ENCODE measurements at regions not wholly inside any gene's neighbourhood (a gene's known extent, or its start where the extent isn't known, plus 50 kb on each side); places are given as distances from the start of the nearest gene placed in this dataset.

DNA sequence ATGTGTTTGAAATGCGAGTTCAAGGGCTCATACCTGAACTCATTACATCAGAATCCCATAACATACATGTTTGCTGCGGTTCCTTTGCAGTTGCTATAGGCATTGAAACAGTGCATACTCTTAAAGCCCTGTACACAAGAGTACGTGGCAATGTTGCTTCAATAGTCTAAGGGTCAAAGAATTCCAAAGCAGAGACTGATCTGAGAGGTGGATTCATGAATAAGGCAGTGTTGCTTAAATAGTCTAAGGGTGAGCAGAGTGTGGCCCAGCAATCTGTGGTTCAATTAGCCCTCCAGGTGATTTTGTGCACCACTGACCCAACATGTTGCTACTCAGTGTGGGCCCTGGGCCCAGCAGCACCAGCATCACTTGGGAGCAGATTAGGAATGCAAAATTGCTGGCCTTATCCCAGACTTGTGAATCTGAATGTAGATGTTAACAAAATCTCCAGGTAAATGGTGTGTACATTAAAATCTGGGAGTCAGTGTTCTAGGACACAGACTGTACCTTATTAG, 314.7 kb upstream of the UMPS start:
- DNase-seq = no peak

DNA sequence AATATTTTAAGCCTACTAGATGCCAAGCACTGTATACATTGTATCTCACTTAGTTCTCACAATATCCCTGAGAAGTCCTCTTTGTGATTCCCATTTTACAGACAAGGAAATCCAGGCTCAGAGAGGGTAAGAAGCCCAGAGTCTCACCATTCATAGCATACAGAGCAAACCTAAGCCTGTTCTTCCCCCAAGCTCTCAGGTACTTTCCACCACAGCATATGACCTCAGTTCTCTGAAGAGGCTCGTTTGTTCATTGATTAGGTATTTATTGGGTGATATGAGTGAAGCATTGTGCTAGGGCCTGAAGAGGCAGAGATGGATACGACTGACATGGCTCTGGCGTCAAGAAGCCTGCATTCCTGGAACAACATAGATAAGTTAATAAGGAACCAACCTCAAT, 310.9 kb upstream of the UMPS start:
- DNase-seq = no peak

DNA sequence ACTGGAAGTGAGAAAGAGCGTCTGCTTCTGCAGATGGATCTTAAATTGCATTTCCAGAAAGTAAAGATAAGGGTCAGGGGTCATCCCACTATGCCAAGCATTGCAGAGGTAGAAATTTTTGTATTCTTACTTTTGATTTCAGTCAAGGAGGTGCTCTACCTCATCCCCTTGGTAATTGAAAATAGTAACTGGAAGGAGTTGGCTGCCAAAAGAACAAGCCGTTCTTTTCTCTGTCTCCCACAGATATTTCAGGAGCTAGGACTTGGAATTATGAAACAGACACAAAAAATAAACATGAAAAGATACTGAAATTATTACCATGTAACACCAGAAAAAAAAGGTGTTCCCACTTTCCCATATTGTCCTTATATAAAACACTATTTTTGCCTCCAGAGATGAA, 309.9 kb upstream of the UMPS start:
- no peak for DNase-seq

DNA sequence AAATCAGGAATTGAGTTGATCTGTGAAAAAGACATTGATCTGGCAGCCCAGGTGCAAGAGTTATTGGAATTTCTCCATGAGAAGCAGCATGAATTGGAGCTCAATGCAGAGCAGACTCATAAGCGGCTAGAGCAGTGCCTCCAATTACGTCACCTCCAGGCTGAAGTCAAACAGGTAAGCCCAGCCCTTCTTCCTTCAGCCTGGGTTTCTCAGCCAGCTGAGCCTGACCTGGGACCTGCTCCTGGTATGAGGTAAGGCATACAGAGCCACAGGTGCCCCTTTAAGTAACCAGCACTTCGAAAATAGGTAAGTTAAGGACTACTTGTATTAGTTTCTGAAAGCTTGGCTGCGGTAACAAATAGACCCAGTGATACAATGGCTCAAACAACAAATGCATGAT, 307.4 kb upstream of the UMPS start:
- no peak for DNase-seq

DNA sequence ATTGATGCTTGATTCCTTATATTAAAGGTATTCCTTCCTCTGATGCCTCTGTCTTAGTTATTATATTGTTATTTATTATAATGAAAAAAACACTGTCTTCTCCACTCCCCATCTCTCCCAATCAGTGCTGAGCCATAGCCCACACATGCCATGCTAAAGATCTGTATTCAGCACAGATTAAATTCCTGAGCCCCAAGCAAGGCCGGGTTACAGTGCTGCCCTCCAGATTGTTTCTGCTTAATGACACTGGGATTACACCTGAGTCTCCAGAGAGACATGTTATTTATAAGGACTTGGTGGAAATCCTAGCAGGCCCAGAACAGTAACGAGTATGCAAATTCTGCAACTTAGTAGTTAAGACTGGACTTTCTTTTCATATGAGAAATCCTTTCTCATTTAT, 305.9 kb upstream of the UMPS start:
- no peak for DNase-seq

DNA sequence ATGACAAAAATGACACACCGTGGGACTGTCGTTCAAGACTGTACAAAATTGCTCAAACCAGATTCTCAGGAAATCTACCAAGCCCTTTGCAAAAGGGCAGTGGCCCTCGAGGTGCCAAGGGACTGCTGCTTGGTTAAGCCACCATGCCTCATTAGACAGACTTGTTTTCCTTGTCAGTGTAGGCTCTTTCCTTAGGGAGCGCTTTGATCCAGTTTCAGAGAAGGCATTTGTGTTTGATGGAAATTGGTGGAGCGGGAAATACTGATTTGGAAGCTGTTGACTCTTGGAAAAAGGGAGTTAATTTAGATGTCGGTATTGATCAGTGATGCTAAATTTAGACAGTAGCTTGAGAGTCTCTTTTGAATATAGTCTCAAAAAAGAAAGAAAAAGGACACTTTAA, 304.3 kb upstream of the UMPS start:
- DNase-seq = no peak

DNA sequence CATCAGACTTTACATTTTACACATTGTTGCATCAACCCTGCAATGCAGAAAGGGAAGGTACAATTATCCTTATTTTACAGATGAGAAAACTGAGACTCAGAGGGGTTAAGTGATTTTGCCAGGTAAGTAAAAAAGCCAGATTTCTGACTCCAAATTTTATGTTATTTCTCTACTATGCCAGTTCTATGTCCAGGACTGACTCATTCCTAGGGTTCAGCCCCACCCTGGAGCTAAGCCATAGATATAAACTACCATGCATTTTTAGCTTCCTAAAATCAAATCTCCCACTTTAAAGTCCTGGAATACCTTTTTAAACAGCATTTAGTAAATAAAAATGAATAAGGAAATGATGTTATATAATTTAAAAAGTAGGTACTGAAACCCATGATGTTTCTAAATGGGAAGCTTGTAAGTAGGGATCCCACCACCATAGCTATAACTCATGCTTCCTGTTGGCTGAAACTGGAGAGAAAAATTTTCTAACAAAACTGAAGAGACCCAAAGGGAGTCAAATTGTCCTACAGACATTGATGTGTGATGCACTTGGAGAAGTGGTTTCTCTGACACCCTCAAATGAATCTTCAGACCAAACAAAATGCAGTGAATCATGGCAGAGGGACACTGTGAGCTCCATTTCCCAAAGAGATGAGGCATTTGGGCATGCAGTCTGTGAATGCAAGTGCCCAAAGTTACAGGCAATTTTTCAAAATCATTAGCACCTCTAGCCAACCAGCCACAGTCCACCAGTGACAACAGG, 301.7 kb upstream of the UMPS start:
- DNase-seq = no peak

DNA sequence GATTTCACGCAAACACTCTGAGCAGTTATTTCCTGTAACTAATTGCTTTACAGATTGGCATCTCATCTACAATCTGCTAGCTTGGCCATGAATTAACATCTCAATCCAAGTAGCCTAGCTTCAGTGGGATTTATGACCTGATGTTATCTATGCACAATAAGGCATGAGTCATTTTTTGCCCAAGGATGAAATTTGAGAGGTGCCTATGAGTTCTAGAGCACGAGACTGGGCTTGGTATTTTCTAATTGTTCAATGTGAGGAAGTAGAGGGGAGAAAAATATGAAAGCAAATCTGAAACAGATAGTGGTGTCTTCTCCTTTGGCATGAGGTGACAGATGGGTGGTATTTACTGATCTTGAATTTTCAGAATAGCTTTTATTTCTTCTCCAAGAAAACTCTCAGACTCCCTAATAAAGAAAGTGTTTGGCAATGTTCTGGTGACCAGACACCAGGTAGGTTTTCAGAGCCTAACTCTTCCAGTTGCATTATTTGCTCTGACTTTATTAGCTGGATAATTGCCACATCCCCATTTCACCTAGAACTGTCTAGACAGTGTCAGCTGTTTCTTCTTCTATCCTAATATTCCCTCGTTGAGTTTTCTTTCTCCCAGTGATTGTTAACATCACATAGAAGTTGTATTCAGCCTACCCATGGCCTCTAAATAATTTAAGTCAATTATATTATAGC, 301.0 kb upstream of the UMPS start:
- no peak for DNase-seq

DNA sequence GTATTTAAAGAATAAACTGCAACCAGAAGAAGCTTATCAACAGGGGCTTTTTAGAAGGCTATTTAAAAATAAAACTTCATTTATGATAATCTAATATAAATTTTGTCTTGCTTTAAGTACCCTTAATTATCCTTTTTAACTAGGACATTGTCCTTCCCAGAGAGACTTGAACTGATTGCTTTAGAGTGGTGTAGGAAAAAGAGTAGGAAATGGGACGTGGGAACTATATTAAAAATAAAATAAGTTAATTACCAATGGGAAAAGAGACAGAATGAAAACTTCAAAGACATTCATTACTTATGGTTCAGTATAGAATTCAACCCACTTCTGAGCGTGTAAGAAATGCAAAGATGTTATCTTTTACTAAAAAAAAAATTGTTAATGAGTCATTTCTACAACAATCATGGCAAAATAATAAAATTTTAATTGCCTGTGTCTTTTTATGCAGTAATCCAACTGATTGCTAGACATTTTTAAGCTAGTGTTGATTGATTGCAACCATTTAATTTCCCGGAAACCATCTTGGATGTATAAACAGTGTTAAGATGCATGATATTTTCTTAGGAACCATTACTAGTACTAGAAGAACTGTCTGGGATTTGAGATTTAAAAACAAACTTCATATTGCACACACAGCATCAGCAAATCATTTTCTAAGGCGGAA, 298.8 kb upstream of the UMPS start:
- no peak for DNase-seq

DNA sequence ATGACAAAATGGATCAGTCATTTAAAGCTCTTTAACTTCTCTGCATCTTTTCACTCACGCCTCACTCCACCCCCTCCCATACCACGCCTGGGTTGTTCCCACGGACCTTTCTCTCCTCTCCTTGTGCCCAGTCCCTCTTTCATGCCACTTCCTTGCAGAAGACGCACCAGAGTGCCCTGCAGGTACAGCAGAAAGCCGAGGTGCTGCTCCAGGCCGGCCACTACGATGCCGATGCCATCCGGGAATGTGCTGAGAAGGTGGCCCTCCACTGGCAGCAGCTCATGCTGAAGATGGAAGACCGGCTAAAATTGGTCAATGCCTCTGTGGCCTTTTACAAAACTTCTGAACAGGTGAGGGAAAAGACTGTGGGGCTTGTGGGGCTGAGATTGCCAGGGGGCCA, 296.1 kb upstream of the UMPS start:
- DNase-seq = no peak

DNA sequence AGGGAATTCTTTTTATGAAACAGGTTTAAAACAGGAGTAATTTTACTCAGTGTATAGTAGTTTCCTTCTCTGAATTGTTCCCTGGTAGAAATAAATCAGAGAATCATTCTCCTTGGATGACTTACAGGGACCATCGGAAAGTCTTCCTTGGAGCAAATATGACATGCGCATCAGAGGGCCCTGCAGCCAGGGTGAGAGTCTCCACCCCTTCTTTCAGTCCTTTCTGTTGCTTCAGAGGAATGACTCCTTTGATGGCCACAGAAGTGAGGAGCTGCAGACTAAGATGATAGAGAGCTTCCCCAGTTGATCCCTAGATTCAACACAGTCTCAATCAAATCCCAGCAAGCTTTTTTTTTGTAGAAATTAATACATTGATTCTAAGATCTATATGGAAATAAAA, 294.8 kb upstream of the UMPS start:
- DNase-seq = no peak

DNA sequence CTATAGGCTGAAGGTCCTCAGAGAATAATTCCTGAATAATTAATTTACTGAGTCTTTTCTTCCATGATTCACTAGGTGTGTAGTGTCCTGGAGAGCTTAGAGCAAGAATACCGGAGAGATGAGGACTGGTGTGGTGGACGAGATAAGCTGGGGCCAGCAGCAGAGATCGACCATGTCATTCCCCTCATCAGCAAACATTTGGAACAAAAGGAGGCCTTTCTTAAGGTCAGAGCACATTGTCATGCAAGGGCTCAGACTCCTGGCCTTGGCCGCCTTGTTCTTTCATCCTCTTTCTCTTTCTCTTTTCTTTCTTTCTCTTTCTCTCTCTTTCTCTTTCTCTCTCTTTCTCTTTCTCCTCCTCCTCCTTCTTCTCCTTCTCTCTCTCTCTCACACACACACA, 291.4 kb upstream of the UMPS start:
- DNase-seq = no peak

DNA sequence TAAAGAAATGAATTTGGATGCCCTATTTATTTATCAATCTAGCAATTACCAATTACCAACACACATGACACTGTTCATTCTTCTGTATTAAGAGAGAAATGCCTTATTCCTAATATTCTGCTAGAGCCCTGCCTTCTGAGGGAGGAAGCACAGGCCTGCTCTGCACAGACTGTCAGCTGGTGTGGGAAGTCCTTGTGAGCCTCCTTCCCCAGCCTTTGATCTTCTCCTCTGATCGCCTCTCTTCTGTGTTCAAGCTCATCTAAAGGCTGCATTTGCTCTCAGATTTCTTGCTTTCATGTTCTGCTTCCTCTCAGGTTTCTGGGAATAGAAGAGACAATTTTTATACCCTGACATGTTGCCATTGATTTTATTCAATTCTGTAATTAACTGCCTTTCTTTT, 290.6 kb upstream of the UMPS start:
- DNase-seq = no peak

DNA sequence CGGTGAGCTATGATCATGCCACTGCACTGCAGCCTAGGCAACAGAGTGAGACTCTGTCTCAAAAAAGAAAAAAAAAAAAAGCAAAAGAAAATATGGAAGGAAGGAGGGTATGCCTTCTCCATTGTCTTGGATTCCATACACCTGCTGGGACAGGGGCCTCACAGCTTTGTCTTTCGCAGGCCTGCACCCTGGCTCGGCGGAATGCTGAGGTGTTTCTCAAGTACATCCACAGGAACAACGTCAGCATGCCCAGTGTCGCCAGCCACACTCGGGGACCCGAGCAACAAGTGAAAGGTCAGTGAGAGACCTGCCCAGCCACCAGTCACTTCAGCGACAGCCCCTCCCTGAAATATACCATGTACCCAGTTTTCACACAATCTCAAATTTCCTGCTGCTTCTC, 288.5 kb upstream of the UMPS start:
- DNase-seq = no peak

DNA sequence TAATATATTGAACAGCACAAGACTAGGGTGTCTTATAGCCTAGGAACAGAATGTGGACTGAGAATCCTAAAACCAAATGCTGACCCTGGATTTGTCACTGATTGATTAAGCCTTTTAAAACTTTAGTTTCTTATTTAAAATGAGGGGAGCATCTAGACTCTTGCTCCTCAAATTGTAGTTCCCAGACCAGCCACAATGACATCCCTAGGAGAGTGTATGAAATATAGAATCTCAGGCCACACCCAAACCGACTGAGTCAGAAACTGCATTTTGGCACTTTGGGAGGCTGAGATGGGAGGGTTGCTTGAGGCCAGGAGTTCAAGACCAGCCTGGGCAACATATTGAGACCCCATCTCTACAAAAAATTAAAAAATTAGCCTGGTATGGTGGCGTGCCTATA, 287.8 kb upstream of the UMPS start:
- DNase-seq = no peak

DNA sequence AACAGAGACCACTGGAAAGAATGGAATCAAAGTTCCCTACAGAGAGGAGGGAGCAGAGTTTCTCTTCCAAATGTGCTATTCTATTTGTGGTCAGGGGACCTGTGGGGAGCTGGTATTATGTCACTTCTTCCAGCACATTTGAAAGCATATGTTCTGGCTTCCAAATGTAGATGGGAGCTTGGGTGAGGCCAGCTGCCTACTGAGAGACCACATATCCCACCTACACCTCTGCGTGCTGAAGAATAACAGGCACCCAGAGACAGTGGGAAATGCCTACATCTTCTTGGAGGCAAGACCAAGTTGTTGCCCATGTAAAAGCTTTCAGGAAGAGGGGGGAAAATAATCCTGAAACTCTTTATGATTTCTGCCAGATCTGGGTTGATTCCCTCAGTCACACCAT, 286.8 kb upstream of the UMPS start:
- DNase-seq = no peak

DNA sequence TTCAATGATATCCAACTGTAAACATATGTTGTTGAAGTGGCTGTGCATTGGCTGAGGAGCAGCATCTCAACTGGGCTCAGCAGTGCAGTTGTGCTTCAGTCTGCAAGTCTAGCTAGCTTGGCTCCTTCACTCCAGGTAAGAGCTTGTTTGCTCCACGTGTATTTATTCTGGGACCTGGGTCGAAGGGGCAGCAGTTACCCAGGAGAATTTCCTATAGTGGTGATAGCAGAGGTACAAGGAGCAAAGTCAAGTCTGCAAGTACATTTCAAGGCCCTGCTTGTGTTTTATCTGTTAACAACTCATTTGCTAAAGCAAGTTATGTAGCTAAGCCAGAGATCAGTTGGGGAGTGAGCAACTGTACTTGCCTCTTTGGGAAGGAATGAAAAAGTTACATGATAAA, 286.2 kb upstream of the UMPS start:
- no peak for DNase-seq

DNA sequence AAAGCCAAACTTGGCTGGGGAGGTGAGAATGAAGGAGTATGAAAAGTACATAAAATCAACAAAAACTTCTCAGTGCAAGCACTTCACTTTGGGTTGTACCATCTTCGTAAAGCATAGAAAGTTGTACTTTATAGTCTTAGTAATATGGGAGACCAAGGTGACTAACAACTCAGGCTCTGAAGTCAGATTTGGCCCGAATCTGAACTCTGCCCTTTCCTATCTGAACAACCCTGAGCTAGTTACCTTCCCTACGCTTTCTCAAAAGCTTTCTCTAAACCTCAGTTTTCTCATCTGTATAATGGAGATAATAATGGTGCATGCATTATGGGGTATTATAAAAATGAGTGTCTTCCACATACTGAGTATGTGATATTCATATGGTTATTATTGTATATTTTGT, 285.4 kb upstream of the UMPS start:
- no peak for DNase-seq

DNA sequence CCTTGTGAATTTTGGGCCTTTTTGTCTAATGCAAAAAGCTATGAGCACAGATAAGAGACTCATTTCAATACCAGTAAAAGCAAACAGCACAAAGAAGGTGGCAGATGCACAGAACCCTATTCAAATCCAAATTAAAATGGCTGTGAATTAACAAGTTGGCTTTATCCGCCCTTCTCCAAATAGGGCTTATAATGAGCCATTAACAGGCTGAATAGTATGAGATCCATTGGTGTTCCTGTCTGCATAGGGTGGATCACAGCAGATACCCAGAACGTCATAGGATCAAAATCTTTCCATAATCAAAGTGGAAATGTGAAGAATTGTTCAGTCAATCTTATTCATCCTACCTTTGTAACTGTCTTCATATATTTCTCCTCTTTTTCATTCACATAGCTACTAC, 282.4 kb upstream of the UMPS start:
- DNase-seq = no peak

DNA sequence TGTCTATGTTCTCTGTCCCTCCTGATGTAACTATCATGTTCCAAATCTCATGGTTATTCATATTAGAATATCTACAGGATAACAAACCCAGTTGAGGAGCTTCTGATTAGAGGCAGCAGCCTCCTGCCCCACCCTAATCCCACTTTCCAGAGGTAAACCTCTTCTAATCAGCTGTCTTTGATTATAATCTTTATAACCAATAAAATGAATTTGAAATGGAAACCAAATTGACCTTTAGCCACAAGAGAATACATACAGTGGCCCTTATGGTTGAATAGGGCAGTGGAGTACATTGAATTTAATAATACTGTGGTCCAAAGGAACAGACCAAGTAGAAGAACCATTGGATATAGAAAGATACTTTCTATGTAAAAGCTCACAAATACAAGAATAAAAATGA, 281.3 kb upstream of the UMPS start:
- DNase-seq = no peak

DNA sequence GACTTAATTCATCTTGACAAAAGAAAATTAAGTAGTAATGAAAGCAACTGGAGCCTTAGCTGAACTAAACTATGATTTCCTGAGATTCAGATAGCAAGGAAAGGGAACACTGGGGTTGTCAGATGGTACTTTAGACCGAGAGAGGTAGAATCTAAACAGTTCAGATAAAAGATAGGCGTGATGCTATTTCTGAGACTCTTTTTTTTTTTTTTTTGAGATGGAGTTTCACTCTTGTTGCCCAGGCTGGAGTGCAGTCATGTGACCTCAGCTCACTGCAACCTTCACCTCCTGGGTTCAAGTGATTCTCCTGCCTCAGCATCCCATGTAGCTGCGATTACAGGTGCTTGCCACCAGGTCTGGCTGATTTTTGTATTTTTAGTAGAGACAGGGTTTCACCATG, 279.9 kb upstream of the UMPS start:
- no peak for DNase-seq

DNA sequence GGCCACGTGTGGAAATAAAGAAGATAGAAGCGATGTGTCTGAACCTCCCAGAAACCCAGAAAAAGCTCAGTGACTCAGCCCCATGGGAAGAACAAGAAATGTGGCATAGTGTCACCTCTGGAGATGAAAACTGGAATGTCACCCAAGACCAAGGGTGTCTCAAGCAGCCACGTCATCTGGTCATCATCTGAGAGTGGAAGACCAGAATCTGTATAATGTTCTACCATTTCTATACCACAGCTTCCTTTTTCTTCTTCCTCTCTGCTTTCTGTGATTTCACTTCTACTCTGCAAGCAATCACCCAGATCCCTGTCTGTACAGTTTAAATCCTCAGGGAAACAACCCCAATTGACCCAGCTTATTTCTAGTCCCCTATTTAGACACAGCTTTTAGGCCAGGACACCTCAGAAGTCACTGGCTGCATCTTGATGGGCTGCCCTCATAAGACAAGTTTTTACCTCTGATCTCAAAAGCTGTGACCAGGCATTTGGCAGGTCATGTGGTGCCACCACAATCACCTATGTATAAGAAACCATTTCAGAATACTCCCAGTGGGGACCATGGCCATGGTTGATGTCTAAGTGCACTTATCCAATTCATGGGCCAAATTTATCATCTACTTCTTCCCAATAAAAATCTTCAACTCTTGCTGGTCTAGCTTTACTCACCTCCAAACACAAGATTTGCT, 278.5 kb upstream of the UMPS start:
- DNase-seq = no peak

DNA sequence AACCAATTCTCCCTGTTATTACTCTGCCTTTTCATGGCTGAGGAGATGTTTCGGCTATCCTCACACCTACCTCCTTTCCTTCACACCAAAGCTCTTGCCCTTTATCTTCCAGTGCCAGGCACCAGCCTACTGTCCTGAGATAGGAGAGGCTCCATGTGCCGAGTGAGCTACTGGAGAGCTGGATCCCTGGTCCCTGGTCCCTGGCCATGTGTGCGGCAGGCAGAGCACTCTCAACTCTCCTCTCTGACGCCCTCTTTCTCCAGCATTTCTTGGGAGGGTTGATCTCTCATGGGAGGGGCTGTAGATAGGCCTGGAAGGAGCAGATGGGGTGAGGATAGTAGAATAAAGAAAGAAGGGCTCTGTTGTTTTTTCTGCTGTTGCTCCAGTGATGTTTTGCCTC, 277.1 kb upstream of the UMPS start:
- DNase-seq = no peak

DNA sequence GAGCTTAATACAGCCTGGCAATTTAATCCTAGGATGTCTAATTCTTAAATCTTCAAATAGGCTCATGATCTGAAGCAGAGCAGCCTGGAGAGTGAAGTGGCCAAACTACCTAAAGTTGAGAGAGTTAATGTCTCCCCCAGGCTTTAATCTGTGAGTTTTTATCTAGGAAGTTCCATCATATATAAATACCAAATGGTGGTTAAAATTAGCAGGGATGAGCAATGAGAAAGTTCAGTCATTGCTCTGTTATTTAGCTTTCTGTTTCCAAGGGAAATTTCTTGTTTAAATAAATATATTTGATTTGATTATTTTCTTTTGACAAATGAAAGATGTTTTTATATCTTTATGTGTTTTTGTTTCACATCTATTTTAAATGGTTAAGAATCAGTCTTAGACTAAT, 274.4 kb upstream of the UMPS start:
- DNase-seq = no peak

Data from CD4-positive, alpha-beta T cell treated with Interleukin-17A for 4 hours (primary cell).